NCI-H526 treated with DMSO at 0.1 percent for 48 hours (cell line): ENCODE measurements at regions not wholly inside any gene's neighbourhood (a gene's known extent, or its start where the extent isn't known, plus 50 kb on each side); places are given as distances from the start of the nearest gene placed in this dataset.
A peak's percentile ranks its signal among the peaks of the same experiment; 100 is the strongest.
"Not testable (repeated sequence)": the region's sequence is repeated elsewhere in the genome, so short reads cannot be mapped to it uniquely, and the experiment has no call there.

Experiments
- DNase-seq: peaks from one replicate; lab custom pipeline; 2025; lab: John Stamatoyannopoulos, UW

DNA sequence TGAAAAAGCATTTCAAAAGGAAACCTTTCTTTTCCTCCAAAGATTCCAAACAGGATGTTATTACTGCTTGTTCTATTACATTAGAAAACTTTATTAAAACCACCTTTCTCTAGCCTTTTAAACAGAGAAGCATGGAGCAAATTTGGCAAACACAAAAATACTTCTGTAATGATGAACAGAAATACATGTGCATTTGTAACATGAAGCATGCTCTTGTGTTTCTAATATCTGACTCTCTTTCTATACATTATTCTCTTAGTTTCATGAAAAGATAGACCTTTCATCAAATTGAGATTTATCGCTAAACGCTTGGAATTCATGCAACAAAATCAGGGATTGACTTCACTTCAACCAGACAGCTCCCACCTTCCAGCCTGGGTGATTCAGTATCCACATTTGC lies 152.8 kb upstream of the IRS2 start:
- no peak for DNase-seq

DNA sequence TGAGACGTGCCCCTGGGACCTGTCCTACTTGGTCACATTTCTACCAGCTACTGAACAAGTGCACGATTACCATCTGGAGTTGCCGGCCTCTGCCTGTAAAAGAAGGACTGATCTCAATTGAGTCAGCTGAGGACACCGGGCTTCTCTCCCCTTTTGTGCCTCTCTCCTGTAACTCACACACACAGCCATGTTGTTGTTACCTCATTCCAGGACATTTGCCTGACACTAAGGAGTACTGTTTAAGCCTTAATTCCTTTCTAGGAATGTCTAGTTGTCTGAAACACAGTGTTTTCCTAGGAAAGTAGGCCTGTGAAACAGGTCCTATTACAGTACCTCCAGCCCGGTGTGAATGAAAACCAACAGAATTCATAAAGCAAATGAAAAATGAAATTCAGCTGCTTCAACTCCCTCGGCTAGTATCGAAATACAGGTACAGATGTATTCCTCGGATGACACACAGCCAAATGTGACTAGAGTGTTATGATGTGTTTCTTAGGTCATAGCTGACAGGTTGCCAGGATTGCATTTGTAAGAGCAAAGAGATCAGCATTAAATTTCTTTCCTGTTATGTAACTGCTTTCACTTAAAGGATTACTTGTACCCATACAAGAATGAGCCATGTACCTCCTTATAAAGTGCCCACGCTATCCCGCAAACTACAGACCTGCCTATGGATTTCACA lies 152.0 kb upstream of the IRS2 start:
- DNase-seq: no peak

DNA sequence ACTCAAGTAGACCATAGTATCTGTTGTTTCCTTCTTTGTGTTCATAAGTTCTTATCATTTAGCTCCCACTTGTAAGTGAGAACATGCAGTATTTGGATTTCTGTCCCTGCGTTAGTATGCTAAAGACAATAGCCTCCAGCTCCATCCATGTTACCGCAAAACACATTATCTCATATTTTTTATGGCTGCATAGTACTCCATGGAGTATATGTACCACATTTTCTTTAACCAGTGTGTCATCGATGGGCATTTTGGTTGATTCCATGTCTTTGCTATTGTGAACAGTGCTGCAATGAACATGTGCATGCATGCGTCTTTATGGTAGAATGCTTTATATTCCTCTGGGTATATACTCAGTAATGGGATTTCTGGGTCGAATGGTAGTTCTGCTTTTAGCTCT lies 148.1 kb upstream of the IRS2 start:
- not testable (repeated sequence) for DNase-seq

DNA sequence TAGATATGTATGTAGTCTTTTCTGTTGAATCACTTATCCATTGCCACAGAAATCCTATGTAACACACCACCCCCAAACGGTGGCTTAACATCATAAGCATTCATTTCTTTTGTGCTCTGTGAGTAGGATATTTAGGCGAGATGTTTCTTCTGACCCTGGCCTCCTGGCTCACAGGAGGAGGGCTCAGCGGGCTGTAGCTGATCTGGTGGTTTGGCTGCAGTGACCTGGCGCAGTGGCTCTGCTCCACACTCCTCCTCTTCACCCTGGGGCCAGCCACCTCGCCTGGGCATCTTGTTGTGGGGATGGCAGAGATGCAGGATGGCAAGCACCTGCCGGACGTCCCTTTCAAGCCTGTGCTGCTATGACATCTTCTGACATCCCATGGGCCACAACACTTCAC lies 147.1 kb upstream of the IRS2 start:
- DNase-seq: no peak

DNA sequence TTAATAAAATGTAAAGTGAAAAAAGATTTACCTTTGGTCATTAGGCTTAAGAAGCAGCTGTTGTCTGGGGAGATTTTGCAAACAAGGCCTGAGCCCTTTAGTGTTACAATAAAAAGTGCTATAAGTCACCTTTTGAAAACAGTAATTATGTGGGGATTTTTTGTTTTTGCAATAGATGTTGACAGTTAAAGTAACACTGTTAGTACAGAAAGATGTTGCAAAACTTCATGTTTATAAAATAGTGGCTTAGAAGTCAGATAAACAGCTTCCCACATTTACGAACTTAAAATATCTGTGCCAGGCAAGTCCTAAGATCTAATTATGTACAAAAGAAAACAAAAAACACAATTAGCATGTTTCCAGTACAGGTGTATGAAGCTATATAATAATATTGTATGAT lies 138.0 kb upstream of the IRS2 start:
- no peak for DNase-seq

DNA sequence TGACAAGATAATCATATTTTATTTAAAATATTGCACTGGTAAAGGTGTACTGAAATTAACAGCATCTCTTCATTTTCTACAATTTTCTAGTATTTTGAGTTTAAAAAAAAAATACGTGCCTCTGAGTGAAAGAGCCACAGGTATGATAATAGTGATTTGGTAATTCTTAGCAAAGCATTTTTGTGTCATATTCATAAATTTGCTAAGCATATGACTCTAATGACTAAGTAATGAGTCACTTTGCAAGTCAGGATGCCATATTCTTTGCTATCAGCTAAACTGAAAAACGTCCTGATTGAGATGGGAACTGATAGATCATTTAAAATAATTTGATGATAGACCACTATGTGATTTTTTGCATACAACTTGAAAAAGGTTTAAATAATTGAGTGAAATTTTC lies 136.1 kb upstream of the IRS2 start:
- DNase-seq: no peak

DNA sequence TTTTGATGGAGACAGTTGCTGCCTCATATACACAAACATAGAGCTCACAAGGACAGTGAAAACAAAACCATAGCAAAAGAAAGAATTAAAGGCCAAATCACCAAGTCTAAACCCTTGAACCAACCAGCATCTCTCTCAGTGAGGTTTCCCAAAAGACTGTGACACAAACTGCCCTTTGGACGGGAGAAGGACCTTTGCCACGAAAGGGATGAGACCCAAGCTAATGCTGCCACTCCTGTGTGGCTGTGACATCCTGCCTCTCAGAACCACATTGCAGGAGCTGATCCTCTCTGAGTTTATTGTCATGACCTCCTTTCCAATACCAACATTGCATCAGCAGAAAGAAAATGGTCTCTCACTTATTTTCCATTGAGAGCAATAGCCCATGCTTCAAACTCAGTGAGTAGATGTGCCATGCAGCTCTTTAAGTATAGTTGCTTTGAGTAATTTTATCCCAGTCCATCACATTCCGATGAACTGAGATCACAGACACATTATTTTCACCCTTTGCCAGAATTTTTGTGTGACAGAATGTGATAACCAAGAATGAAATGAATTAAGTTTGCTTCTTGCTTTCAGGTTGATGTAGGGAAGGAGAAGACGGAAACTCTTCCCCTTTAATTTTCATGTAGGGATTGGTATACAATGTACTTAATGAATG lies 133.5 kb upstream of the IRS2 start:
- DNase-seq: no peak

DNA sequence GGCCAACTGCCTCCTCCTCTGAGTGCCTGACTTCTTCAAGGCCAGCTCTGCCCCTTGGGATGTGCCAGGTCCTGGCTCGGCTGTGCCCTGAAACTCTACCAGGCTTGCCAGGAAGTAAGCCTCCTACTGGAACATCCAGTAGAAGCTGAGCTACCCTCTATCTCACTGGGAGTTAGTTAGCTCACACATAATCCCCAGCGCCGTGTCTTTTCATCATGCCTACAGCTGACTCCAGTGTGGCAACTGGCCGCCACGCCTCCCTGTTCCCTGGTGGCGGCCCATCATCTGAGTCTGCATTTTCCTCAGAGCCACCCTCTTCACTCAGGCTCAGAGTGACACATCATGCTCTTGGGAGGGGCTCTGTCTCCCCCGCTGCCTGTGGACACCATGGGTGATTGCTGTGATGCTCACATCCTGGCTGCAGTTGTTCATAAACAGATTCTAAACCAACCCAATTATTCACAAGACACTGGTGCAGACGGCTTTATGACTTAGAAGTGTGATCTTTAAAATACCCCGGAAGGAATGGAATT lies 131.9 kb upstream of the IRS2 start:
- no peak for DNase-seq

DNA sequence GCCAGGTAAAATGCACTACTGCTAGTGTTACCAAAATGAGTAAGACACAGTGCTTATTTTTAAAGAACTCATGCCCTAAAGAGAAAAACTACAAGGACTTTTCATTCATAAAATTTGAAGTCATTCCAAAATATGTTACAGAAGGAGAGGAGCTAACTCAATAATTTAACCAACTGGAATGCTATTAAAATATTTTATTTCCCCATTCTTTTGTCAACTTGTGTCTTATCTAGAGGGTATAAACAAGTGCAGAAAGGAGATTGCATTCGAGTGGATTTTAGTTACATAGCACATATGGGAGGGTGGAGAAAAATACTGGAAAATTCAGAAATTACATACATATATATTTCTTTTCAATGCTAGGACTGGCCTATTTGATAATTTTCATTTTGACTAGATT lies 131.0 kb upstream of the IRS2 start:
- DNase-seq: no peak

DNA sequence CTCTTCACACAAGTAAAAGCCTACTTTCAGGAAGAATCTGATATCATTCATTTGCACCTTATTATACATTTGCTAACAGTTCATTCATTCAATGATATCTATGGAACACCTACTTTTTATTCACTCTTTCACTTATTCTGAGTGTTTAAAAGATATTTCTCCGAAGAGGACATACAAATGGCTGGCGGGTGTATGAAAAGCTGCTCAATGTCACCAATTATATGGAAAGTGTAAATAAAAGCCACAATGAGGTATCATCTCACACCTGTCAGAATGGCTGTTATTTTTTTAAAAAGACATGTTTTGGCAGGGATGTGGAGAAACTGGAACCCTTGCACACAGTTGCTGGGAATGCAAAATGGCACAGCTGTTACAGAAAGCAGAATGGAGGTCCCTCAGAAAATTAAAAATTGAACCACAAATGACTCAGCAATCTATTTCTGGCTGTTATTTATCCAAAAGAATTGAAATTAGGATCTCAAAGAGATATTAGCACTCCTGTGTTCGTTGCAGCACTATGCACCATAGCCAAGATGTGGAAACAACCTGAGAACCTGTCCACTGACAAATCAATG lies 127.6 kb upstream of the IRS2 start:
- no peak for DNase-seq

DNA sequence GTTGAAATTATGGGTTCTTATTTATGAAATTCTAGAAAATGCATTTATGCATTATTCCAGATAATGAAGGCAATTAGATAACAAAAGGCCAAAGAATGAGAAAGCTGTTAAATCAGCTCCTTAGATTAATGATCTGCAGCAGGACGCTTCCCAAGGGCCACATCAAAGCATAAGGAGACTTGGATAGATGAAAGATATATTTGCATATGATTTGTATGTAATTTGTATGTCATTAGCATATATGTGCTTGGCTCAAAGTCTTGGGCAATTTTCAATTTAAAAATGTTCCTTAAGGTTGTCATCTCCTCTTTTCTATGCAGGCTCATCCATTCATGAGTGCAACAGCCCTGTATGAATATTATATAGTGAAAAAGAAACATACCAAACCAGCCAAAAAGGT lies 126.8 kb upstream of the IRS2 start:
- DNase-seq: peak; percentile 77

DNA sequence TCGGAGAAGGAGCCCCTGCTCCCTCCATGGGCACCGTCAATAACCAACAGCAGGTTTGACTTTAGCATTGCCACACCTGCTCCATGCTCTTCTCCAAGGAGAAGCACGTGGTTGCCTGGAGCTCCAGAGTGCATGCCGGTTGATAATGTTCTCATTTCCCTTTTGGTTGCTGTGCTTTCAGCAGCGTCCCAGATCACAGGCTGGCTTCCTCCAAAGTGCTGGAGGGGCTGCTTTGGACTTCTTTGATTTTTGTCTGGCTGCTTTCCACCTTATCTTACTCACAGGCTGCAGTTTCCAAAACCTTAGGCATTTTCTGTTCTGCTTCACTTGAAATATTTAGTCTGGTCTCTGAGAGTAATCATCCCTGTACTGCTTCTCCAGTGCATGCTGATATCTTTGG lies 123.8 kb upstream of the IRS2 start:
- DNase-seq: no peak

DNA sequence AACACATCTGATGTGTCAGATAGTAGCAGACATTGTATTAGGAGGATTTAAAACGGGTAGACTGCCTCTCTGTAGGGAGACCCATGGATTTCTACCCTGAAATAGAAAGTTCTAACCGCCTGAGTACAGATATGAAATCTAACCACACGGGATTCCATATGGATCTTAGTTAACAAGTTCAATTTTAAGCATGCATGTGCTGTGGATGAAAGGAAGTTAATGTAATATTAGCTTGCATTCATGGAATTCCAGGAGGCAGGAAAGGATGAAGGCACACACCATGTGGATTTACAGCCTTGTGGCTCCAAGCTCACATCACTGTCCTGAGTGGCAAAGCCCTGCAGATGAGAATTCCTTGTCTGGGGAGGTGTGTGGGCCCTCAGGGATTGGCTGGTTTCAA lies 120.6 kb upstream of the IRS2 start:
- no peak for DNase-seq

DNA sequence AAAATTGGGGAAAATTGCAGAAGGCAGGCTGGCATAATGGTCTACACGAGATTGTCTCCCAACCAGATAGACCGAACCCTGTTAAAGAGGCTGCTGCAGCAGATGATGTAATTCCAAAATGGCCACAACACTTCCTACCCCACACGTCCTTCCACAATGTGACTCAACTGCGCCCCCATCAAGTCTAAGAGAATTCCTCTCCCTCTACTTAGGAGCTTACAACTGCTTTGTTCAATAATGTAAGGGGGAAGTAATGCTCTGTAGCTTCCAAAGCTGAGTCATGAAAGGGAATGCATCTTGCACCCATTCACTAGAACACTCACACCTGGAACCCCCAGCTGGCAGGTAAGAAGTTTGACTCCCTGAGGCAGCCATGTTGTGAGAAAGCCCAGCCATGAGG lies 117.8 kb upstream of the IRS2 start:
- no peak for DNase-seq

DNA sequence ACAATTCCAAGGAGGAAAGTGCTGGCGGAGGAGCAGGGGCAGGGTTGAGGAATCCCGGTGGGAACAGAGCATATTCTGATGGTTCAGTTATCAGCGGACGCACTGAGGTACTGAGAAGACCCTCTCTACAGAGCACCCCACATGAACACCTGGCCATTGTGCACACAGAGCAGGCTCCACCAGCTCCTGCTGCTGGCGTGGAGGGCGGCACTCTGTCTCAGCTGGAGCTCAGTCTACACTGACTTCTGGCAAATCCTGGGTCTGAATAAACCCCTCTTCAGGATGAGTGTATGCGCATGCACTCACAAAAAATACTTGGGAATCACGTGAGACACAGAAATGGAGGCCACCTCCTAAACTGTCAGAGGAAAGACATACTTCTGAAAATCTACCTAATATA lies 114.4 kb upstream of the IRS2 start:
- no peak for DNase-seq

DNA sequence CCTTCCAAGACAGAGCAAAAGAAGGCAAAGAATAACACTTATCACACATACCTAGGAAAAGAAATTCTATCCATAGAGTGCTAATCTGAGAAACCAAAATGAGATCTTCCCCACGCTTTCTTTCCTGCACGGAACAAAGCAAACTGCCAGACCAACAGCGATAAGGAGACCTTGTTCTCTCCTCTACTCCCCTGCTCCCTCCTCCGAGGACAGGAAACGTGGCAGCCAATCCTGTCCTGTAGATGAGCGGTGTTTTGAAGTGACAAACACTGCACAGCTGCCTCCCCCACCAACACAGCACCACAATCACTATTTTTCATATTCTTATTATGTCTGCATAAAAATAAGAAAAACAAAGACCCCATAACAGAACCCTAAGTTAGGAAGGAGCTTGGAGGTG lies 113.9 kb upstream of the IRS2 start:
- DNase-seq: no peak

DNA sequence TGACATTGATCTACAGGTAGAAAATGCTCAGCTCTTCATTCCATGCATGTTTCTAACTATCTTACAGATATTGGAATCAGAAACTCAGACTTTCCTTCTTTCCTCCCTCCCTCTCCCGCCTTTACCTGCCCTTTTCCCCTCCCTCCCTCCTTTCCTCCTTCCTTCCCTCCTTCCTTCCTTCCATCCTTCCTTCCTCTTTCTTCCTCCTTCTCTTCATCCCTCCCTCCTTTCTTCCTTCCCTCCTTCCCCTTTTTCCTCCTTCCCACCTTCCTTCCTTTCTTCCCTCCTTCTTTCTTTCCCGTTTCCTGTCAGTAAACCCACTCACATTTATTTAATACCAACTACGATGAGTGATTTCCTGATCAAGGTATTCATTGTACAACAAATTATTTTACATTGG lies 113.4 kb upstream of the IRS2 start:
- no peak for DNase-seq

DNA sequence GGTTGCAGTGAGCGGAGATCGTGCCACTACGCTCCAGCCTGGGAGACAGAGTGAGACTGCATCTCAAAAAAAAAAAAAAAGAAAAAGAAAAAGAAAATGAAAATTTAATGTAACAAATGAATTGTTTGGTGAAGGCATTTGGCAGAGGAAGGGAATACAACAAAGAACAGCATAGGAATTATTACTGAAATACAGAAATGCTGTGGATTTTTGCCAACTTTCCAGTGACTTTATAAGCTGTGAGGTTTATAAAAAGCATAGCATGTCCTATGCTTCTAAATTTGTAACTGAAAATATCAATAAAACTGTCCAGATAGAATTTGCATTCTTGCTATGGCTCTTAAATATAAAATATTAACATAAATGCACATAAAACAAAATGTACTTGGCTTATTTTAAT lies 112.9 kb upstream of the IRS2 start:
- DNase-seq: no peak

DNA sequence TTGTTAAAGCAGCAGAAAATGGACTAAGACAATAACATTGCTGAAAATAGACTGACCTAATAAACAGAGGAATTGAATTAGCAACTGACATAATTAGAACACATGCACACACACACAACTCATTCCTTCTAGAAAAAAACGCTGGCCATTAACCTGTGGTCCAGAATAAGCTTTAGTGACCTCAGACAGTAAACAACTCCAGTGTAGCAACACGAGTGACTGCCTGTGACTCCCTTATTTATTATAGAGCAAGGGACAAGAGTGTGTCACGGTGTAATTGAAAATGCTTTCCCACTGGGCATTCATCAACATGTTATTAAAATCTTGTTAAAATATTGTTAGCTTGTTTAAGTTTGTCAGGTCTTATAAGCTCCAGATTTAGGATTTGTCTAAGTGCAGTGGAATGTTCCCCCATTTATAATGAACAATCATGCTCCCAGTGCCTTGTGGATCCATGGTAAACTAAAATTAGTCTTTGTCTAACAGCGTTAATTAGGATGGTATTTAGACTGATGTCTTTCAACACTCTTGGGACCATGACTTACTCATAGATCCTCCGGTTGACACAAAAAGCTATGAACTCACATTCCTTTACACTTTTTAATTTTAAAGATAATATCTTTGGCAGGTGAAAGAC lies 111.7 kb upstream of the IRS2 start:
- no peak for DNase-seq

DNA sequence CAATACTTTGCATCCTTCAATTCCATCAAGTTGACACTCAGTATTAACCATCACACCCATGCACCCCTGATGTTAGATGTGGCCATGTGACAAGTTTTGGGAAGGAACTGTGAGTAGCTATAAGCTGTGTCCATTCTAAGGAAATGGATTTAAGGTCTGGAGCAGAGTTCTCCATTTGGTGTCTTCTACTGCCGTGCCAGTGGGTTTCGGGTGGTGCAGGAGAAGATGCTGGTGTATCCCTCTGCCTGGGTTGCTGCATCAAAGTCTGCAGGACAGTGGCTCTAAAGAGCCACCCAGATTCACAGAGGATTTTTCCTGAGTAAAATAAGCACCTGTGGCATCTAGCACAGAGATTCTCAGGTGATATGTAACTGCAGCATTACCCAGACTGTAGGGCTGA lies 105.7 kb upstream of the IRS2 start:
- no peak for DNase-seq

DNA sequence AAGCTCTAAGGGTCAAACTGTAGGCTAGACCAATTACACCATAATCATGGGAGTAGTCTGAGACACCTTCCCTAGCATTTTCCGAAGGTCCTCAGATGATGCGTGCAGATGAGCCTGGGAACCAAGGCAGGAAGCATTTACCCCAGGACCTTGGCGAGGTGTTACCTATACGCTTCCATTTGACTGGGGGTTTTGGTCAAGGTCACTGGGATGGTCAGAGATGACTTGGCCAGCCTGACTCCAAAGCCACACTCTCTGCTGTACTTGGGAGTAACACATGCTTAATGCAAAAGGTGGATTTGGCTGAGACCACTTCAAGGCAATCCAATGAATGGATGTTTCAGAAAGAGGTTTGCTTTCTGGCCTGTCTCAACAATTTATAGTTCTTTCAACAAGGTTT lies 98.9 kb upstream of the IRS2 start:
- no peak for DNase-seq

DNA sequence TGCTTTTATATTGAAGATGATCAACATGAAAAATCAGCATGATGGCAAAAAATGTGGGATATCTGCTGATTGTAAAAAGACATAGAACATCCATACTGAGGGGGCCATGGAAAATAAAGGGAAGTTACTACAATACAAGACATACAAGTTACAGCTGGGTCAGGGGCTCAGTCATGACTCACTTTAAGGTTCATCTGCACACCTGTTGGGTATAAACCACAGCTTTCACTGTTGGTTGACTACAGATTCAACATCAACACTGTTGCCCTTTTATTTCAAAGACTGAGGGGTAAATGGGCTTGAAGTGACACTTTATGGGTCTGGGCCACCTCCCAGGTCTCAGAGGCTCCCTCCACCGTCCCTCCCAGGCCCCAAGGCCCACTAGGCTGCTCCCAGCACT lies 98.1 kb upstream of the IRS2 start:
- no peak for DNase-seq
